BE2C (cell line): ENCODE measurements at regions not wholly inside any gene's neighbourhood (a gene's known extent, or its start where the extent isn't known, plus 50 kb on each side); places are given as distances from the start of the nearest gene placed in this dataset.

Experiments used
- DNase-seq: peaks from one replicate; pipeline ENCODE4 v3.0.0-alpha.2; 2020
- H3K27me3 ChIP-seq: fragments of 250-450 bp; sonication (Bioruptor Pico); 2 replicates; pipeline ENCODE4 v1.5.1; 2020; ENCODE audit warnings: mild to moderate bottlenecking
- H3K36me3 ChIP-seq: fragments of 250-450 bp; sonication (Bioruptor Pico); 2 replicates; pipeline ENCODE4 v1.5.1; 2020; ENCODE audit warnings: mild to moderate bottlenecking
- H3K4me1 ChIP-seq: fragments of 250-450 bp; sonication (Bioruptor Pico); 2 replicates; pipeline ENCODE4 v1.5.1; 2020
- H3K4me3 ChIP-seq: 2 replicates; pipeline ENCODE4 v1.5.1; 2011; ENCODE audit warnings: low read depth, low read length
- H3K9me3 ChIP-seq: fragments of 250-450 bp; sonication (Bioruptor Pico); 2 replicates; pipeline ENCODE4 v1.5.1; 2020
- CTCF ChIP-seq: IDR thresholded peaks from 2 replicates; pipeline ENCODE4 v1.5.1; 2012; ENCODE audit warnings: mild to moderate bottlenecking, low read depth, low read length

- no peak overlapping the region for H3K4me3 ChIP-seq
- no peaks in the 10 kb centered on the region for H3K36me3 ChIP-seq
- no peaks in the 10 kb centered on the region for H3K4me1 ChIP-seq
- H3K27me3 ChIP-seq: no peaks in the 10 kb centered on the region
- no peak for TF ChIP-seq CTCF
- DNase-seq: no peak
- H3K9me3 ChIP-seq: no peaks in the 10 kb centered on the region
Measured at GRCh38 chr2:238703436-238703835, 144.4 kb upstream of the TWIST2 start.

- Histone ChIP-seq H3K4me1 (no peaks in the 10 kb centered on the region), H3K27me3 (no peaks in the 10 kb centered on the region)
Measured at GRCh38 chr2:238704471-238705225, 143.2 kb upstream of the TWIST2 start.

GRCh38 chr2:238706163-238706562 lies 141.7 kb upstream of the TWIST2 start:
- Histone ChIP-seq H3K9me3 (no peaks in the 10 kb centered on the region), H3K36me3 (no peaks in the 10 kb centered on the region), H3K4me3 (no peak overlapping the region), H3K27me3 (no peaks in the 10 kb centered on the region; the same call in 1 of the 2 replicates), H3K4me1 (no peaks in the 10 kb centered on the region)
- DNase-seq: no peak
- TF ChIP-seq CTCF: no peak

More at GRCh38 chr2:238704471-238705225, 143.2 kb upstream of the TWIST2 start:
- no peak for DNase-seq
- H3K4me3 ChIP-seq: no peak overlapping the region
- TF ChIP-seq CTCF: no peak
- no peaks in the 10 kb centered on the region for H3K36me3 ChIP-seq
- no peaks in the 10 kb centered on the region for H3K9me3 ChIP-seq

- Histone ChIP-seq H3K9me3 (no peaks in the 10 kb centered on the region), H3K4me3 (no peak overlapping the region), H3K27me3 (no peaks in the 10 kb centered on the region; the same call in 1 of the 2 replicates), H3K4me1 (no peaks in the 10 kb centered on the region), H3K36me3 (no peaks in the 10 kb centered on the region)
- DNase-seq: no peak
- TF ChIP-seq CTCF: no peak
Measured at GRCh38 chr2:238706673-238707072, 141.2 kb upstream of the TWIST2 start.

GRCh38 chr2:238709325-238710025 lies 138.4 kb upstream of the TWIST2 start:
- Histone ChIP-seq H3K9me3 (no peaks in the 10 kb centered on the region), H3K27me3 (no peaks in the 10 kb centered on the region; the same call in 1 of the 2 replicates), H3K4me1 (no peaks in the 10 kb centered on the region), H3K4me3 (no peak overlapping the region), H3K36me3 (no peaks in the 10 kb centered on the region)
- no peak for TF ChIP-seq CTCF
- DNase-seq: no peak
